Muscle layer of duodenum (tissue), 2 donors: ENCODE measurements at regions not wholly inside any gene's neighbourhood (a gene's known extent, or its start where the extent isn't known, plus 50 kb on each side); places are given as distances from the start of the nearest gene placed in this dataset.
"Not testable (repeated sequence)": the region's sequence is repeated elsewhere in the genome, so short reads cannot be mapped to it uniquely, and the experiment has no call there.

ENCODE experiments used
- H3K27ac ChIP-seq: one replicate; pipeline ENCODE4 v1.7.0; 2013; ENCODE audit warnings: mild to moderate bottlenecking, low read length
- H3K27me3 ChIP-seq: one replicate; pipeline ENCODE4 v1.7.0; 2013; ENCODE audit warnings: low read depth, mild to moderate bottlenecking, control low read depth, low read length
- H3K36me3 ChIP-seq, 2 donors: one replicate each; pipeline ENCODE4 v1.7.0; 2013; ENCODE audit warnings: low read length in 2 of 2, control low read depth in 1 of 2, mild to moderate bottlenecking in 1 of 2; ENCODE audit not compliant: insufficient read depth in 2 of 2, control insufficient read depth in 1 of 2
- H3K4me1 ChIP-seq, 2 donors: one replicate each; pipeline ENCODE4 v1.7.0; 2013; ENCODE audit warnings: low read length in 2 of 2, mild to moderate bottlenecking in 2 of 2, control low read depth in 1 of 2, moderate library complexity in 1 of 2; ENCODE audit not compliant: insufficient read depth in 2 of 2, control insufficient read depth in 1 of 2
- H3K4me3 ChIP-seq, 2 donors: one replicate each; pipeline ENCODE4 v1.7.0; 2013; ENCODE audit warnings: low read length in 2 of 2, low read depth in 1 of 2, mild to moderate bottlenecking in 1 of 2
- H3K9me3 ChIP-seq, 2 donors: one replicate each; pipeline ENCODE4 v1.7.0; 2013; ENCODE audit warnings: low read length in 2 of 2, control low read depth in 1 of 2, mild to moderate bottlenecking in 1 of 2; ENCODE audit not compliant: control insufficient read depth in 1 of 2
- donor health status: healthy.

DNA sequence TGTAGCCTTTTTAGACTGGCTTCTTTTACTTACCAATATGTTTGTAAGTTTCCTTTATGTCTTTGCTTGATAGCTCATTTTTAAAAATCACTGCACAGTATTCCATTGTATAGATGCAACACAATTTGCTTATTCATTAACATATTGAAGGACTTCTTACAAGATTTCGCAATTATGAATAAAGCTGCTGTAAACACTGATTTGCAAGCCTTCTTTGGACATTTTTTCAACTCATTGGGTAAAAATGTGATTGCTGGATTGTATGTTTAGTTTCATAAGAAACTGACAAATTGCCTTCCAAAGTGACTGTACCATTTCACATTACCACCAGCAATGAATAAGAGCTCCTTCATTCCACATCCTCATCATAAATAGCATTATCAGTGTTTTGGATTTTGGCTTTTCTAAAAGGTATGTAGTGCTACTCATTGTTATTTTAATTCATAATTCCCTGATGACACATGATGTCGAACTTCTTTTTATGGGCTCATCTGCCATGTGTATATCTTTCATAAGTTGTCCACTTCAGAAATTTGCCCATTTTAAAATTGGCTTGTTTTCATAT lies 80.7 kb downstream of the TFAP2B start:
- Histone ChIP-seq H3K27ac (no peak overlapping the region), H3K9me3 (peaks cover 0 to 2% of the 10 kb centered on the region in 2 donors), H3K4me3 (no peak overlapping the region), H3K36me3 (no peaks in the 10 kb centered on the region), H3K4me1 (no peaks in the 10 kb centered on the region), H3K27me3 (no peaks in the 10 kb centered on the region)

DNA sequence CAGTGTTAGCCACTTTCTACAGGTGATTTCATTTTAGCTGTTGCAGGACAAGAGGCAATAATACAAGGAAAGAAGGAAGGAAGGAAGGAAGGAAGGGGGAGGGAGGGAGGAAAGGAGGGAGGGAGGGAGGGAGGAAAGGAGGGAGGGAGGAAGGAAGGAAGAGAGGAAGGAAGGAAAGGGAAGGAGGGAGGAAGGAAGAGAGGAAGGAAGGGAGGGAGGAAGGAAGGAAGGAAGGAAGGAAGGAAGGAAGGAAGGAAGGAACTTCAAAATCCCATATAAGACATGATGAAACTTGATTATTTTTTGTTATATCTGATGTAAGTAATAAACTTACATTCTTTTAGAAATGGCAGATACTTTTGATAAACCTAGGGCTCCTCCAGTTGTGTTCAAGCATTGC lies 83.6 kb downstream of the TFAP2B start:
- Histone ChIP-seq H3K27ac (no peak overlapping the region), H3K27me3 (no peaks in the 10 kb centered on the region), H3K4me1 (no peaks in the 10 kb centered on the region), H3K36me3 (no peaks in the 10 kb centered on the region), H3K4me3 (no peak overlapping the region), H3K9me3 (no peaks in the 10 kb centered on the region)

DNA sequence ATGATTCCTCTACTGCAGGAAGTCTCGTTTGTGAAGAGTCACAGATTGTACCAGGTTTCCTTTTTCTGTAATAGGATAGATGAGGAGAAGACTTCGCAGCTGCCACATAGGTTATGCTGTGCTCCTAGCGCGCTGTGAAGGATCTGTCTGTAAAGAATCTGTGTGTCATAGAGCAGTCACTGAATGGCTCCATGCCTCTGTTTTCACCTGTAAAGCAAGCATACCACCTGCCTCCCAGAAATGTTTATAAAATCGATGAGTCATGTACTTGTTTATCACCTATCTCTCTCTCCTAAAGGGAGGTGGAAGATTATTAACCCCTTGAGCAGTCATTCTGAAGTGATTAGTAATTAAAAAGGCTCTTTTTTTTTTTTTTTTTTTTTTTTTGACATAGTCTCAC lies 86.6 kb downstream of the TFAP2B start:
- Histone ChIP-seq H3K9me3 (no peaks in the 10 kb centered on the region), H3K27ac (no peak overlapping the region), H3K27me3 (no peaks in the 10 kb centered on the region), H3K36me3 (no peaks in the 10 kb centered on the region), H3K4me3 (no peak overlapping the region), H3K4me1 (no peaks in the 10 kb centered on the region)

DNA sequence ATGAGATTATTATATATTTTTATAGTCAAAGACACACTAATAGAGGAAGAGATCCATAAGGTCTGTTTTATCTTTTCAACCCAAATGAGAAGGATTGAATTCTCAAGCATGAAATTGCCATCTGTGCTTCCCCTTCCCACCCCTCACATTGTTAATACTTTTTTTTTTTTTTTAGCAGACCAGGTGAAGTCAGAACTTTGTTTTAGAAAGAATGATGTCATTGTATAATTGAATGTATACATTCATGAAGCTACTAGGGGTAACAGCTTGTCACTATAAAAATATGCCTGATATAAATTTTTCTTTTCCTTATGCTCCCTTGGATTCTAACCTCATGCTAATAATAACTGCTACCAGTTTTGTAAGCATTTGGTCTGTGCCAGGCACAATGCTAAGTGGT lies 88.9 kb downstream of the TFAP2B start:
- no peaks in the 10 kb centered on the region for H3K36me3 ChIP-seq
- H3K4me3 ChIP-seq = no peak overlapping the region
- no peaks in the 10 kb centered on the region for H3K27me3 ChIP-seq
- H3K9me3 ChIP-seq = no peaks in the 10 kb centered on the region
- H3K4me1 ChIP-seq = no peaks in the 10 kb centered on the region
- H3K27ac ChIP-seq = no peak overlapping the region

DNA sequence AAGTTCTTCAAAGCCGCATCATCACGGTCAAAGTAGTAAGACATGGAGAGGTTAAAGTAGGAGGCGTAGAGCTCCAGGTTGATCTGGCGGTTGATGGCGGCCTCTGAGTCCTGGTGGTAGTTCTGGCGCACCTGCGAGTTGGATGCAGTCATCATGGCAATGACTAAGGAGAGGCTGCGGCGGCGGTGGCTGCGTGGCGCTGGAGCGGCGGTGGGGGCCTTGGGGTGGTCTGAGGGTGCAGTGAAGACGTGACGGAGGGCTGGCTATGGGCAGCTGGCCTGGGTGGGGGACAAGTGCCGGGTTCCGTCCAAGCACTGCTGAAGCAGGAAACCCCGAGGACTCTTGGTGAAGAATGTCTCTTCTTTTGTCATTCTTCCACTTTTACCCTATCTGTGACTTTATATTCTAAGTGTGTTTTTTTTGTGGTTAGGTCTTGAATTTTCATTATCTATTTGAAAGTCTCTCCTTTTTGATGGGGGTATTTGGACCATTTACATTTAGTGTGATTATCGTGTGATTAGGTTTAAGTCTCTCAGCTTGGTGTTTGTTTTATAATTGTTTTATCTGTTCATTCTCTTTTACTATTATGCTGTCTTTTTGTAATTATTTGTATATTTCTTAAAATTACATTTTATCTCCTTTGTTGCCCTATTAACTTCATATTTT lies 94.6 kb downstream of the TFAP2B start:
- Histone ChIP-seq H3K27ac (no peak overlapping the region), H3K36me3 (no peaks in the 10 kb centered on the region), H3K9me3 (peaks cover 0 to 8% of the 10 kb centered on the region in 2 donors), H3K4me3 (no peak overlapping the region), H3K4me1 (no peaks in the 10 kb centered on the region), H3K27me3 (no peaks in the 10 kb centered on the region)

DNA sequence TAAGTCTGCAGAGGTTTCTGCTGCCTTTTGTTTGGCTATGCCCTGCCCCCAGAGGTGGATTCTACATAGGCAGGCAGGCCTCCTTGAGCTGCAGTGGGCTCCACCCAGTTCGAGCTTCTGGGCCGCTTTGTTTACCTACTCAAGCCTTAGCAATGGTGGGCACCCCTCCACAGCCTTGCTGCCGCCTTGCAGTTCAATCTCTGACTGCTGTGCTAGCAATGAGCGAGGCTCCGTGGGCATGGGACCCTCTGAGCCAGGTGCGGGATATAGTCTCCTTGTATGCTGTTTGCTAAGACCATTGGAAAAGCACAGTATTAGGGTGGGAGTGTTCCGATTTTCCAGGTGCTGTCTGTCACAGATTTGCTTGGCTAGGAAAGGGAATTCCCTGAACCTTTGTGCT lies 102.7 kb downstream of the TFAP2B start:
- peaks cover 0 to 11% of the 10 kb centered on the region in 2 donors for H3K9me3 ChIP-seq
- not testable (repeated sequence) for H3K4me3 ChIP-seq, H3K27me3 ChIP-seq, H3K36me3 ChIP-seq, H3K4me1 ChIP-seq, H3K27ac ChIP-seq

DNA sequence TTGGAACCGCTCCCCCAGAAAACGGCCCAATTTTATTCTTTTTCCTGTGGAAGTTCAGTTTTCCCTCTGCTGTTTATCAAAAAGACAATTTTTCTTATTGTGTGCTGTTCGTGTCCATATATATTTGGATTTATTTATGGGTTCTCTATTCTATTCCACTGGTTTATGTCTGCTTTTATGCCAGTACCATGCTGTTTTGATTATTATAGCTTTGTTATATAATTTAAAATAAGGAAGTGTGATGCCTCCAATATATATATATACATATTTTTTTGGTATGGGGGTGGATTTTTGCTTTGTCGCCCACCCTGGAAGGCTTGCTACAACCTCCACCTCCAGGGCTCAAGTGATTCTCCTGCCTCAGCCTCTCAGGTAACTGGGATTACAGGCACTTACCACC lies 103.3 kb downstream of the TFAP2B start:
- no peaks in the 10 kb centered on the region for H3K36me3 ChIP-seq
- H3K27ac ChIP-seq = no peak overlapping the region
- peaks cover 0 to 11% of the 10 kb centered on the region in 2 donors for H3K9me3 ChIP-seq
- H3K4me1 ChIP-seq = no peaks in the 10 kb centered on the region
- no peak overlapping the region for H3K4me3 ChIP-seq
- no peaks in the 10 kb centered on the region for H3K27me3 ChIP-seq

DNA sequence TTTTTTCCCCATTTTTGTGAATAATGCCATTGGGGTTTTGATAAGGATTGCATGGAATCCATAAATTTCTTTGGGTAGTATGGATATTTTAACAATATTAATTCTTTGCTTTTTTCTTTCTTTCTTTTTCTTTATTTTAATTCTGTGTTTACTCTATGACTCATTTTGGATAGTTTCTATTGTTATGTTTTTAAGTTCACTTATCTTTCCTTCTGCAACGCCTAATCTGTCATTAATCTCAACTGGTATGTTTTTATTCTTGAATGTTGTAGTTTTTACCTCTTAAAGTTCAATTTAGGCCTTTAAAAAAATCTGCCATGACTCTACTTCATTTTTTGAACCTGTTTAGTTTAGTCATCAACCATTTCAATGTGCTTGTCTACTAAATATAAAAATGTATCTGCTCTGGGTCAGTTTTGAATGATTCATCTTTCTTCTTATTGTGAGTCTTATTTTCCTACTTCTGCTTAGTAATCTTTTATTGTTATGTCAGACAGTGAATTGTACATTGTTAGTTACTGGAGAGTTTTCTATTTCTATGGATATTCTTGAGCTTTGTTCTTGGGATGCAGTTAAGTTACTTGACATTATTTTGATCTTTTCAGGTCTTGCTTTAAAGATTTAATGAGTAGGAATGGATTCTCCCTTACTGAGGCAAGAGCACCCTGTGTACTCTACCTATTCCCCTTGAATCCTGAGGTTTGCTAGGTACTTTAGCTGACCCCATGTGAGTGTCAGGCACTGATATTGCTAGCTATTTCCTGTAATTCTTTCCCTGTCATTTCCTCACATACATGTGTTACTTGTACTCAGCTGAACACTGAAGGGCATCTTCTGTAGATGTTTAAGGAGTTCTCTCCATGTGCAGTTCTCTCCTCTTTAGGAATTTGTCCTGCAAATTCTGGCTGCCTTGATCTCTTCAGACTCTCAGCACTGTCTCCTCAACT lies 104.2 kb downstream of the TFAP2B start:
- H3K27me3 ChIP-seq = no peaks in the 10 kb centered on the region
- peaks cover 0 to 11% of the 10 kb centered on the region in 2 donors for H3K9me3 ChIP-seq
- no peak overlapping the region for H3K4me3 ChIP-seq
- no peak overlapping the region for H3K27ac ChIP-seq
- no peaks in the 10 kb centered on the region for H3K4me1 ChIP-seq
- no peaks in the 10 kb centered on the region for H3K36me3 ChIP-seq

DNA sequence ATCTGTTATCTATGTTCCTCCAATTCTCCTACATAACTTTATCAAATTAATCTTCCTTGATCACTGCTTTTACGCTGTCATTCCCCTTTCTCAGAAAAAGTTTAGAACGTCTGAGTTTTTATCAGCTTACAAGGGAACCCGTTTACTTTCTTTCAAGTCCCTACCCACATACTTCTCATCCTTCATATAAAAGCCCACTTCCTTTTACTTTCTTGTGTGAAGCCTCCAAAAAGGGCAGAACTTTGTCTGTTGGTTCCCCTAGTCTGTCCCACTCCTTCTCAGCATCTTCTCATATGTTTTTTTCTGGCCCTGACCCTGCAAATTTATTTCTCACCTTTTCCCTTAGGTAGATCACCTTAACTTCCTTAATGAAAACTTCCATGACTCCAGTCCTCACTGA lies 106.1 kb downstream of the TFAP2B start:
- H3K27ac ChIP-seq = no peak overlapping the region
- H3K4me1 ChIP-seq = no peaks in the 10 kb centered on the region
- no peaks in the 10 kb centered on the region for H3K36me3 ChIP-seq
- no peaks in the 10 kb centered on the region for H3K27me3 ChIP-seq
- H3K4me3 ChIP-seq = no peak overlapping the region
- peaks cover 0 to 10% of the 10 kb centered on the region in 2 donors for H3K9me3 ChIP-seq

DNA sequence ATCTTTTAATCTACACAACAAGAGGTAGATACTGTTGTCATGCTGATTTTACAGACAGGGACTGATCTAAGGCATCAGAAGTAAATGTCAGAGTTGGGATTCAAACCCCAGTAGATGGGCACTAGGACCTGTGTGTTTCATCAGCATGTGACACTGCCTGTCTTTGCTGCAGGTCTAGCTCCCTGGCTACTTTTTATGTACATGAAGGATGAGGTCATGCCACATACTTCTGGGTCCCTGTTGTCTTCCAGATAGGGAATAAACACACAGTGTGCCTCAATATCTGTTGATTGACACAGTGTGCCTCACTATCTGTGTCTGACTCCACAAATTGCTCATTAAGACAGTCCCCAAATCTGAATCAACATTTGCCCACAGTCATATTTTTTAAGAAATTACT lies 106.9 kb downstream of the TFAP2B start:
- H3K4me1 ChIP-seq = no peaks in the 10 kb centered on the region
- H3K27ac ChIP-seq = no peak overlapping the region
- no peaks in the 10 kb centered on the region for H3K27me3 ChIP-seq
- no peak overlapping the region for H3K4me3 ChIP-seq
- H3K9me3 ChIP-seq = peaks cover 0 to 9% of the 10 kb centered on the region in 2 donors
- H3K36me3 ChIP-seq = no peaks in the 10 kb centered on the region

DNA sequence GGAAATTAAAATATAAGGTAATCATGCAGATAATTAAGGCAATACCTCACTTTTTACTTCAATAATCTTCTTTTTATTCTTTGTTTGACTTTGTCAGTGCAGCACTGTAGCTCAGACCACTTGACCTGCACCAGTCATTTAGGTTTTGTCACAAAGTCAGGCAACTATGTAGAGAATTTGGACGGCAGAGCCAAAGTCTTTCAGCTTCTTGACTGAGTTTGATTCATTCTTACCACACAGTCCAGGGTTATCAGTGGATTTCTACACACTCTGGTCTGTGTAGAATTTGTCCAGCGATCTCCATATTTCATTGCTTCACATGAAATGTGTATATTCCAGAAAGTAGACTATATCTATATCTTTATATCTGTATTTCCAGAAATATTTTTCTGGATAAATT lies 107.3 kb downstream of the TFAP2B start:
- Histone ChIP-seq H3K27me3 (no peaks in the 10 kb centered on the region), H3K4me3 (no peak overlapping the region), H3K9me3 (peaks cover 0 to 8% of the 10 kb centered on the region in 2 donors), H3K27ac (no peak overlapping the region), H3K36me3 (no peaks in the 10 kb centered on the region), H3K4me1 (no peaks in the 10 kb centered on the region)
